A673 (cell line): ENCODE measurements at regions not wholly inside any gene's neighbourhood (a gene's known extent, or its start where the extent isn't known, plus 50 kb on each side); places are given as distances from the start of the nearest gene placed in this dataset.

Experiments used
- CTCF ChIP-seq: fragments of 300-800, 200-600 bp; sonication (generic); conservative IDR thresholded peaks from 2 replicates; pipeline ENCODE4 v1.5.1; 2017; ENCODE audit warnings: low read depth, mild to moderate bottlenecking, antibody characterized with exemption, low read length, moderate library complexity, mixed read lengths
- EZH2 ChIP-seq: fragments of 200-600 bp; sonication (generic); IDR thresholded peaks from 2 replicates; pipeline ENCODE4 v1.6.1; 2017; ENCODE audit warnings: borderline replicate concordance, low read depth, mild to moderate bottlenecking, mixed read lengths, antibody characterized with exemption, low read length; ENCODE audit not compliant: poor library complexity, severe bottlenecking

DNA sequence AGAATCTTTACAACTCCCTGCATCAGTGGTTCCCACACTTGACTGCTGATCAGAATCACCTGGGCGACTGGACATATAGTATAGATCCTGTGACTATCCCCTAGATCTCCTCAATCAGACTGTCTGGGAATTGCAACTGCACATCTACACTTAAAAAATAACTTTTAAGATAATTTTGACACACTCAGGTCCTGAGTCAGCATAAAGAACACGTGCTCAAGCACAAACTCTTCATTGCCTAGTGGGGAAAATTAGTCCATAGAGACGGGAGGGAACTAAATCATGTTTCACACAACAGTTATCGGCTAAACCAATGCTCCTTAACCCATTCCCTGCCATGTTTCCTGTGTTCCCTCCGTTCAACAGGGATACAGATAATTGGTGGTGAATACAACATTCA is 243.5 kb upstream of the FGF13 start:
- TF ChIP-seq CTCF (no peak), EZH2 (no peak)
